ENCODE measurements at regions not wholly inside any gene's neighbourhood (a gene's known extent, or its start where the extent isn't known, plus 50 kb on each side); places are given as distances from the start of the nearest gene placed in this dataset.
A peak's percentile ranks its signal among the peaks of the same experiment; 100 is the strongest.

DNA sequence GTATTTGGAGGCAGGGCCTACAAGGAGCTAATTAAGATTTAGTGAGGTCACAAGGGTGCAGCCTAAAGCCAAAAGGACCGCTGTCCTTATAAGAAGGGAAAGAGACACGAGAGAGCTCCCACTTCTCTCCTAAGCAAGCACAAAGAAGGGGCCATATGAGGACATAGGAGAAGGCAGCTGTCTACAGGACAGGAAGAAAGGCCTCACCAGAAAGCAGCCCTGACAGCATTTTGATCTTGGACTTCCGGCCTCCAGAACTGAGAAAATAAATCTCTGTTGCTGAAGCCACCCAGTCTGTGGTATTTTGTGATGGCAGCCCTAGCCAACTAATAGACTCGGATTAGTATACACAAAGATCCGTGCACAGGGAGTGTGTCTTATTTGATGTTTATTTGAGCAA is 139.7 kb downstream of the B3GNT2 start (continued):
- TF ChIP-seq ZNF610 (tag by site-specific recombination; IDR thresholded peaks at IDR 0.05; ENCODE audit: borderline replicate concordance) (no peak), ZNF416 (tag by site-specific recombination; IDR thresholded peaks at IDR 0.05) (no peak), ZNF654 (tag by site-specific recombination; IDR thresholded peaks at IDR 0.05; ENCODE audit: low read depth) (no peak), ZNF76 (tag by site-specific recombination; IDR thresholded peaks at IDR 0.05; ENCODE audit: borderline replicate concordance, low read depth) (no peak), ZNF266 (tag by site-specific recombination; IDR thresholded peaks at IDR 0.05; ENCODE audit: low read depth) (no peak), ZNF707 (tag by site-specific recombination; IDR thresholded peaks at IDR 0.05) (no peak)

GRCh38 chr2:62334440-62335058 is 138.6 kb downstream of the B3GNT2 start:
- POLR2A ChIA-PET = no interaction called here
- Histone ChIP-seq H3K4me3 (ENCODE audit: low read depth, low read length) (no peak overlapping the region), H3K4me1 (ENCODE audit: control insufficient read depth, insufficient read depth, low read length) (no peaks in the 10 kb centered on the region; the same call in 1 of the 2 replicates), H3K27ac (ENCODE audit: extremely low read depth, low read depth, low read length) (no peak overlapping the region), H3K9me3 (ENCODE audit: control insufficient read depth, insufficient read depth, low read depth, low read length) (no peaks in the 10 kb centered on the region), H3K36me3 (ENCODE audit: control insufficient read depth in 2 of 2, insufficient read depth in 1 of 2, low read length in 2 of 2) (no peaks in the 10 kb centered on the region)
- CTCF ChIA-PET = interaction anchor here (0.6 kb wide), 2 partner anchors 22 to 61 kb away, joined by 3 read pairs; no protein-coding TSS in a partner anchor
- TF ChIP-seq ZNF548 (tag by site-specific recombination; IDR thresholded peaks at IDR 0.05) (no peak), SCRT2 (tag by site-specific recombination; IDR thresholded peaks at IDR 0.05) (peak; percentile 56)

DNA sequence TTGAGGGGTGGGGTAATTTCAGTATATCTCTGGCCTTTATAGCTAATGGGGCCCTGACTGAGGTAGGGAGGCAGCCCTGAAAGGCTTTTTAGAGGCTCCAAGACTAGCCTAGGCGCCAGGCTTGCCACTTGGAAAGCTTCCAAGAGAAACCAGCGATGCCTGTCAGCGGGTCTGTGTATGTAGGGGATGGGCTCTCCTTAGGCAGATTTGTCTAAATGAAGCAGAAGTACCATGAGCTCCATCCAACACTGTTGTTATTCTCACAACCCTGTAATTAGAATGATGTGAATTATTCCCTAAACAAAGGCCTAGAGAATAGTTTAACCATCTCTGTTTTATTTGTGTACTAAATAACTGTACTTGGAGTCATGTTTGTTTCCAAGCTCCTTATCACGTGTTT is 138.1 kb downstream of the B3GNT2 start:
- Histone ChIP-seq H3K27ac (ENCODE audit: extremely low read depth, low read depth, low read length) (no peak overlapping the region), H3K36me3 (ENCODE audit: control insufficient read depth in 2 of 2, insufficient read depth in 1 of 2, low read length in 2 of 2) (no peaks in the 10 kb centered on the region), H3K9me3 (ENCODE audit: control insufficient read depth, insufficient read depth, low read depth, low read length) (no peaks in the 10 kb centered on the region), H3K4me3 (ENCODE audit: low read depth, low read length) (no peak overlapping the region), H3K4me1 (ENCODE audit: control insufficient read depth, insufficient read depth, low read length) (no peaks in the 10 kb centered on the region; the same call in 1 of the 2 replicates)
- ChIA-PET CTCF (interaction anchor here (0.6 kb wide), 2 partner anchors 22 to 61 kb away, joined by 3 read pairs; no protein-coding TSS in a partner anchor), POLR2A (no interaction called here)
- TF ChIP-seq ZNF292 (tag by site-specific recombination; IDR thresholded peaks at IDR 0.05; ENCODE audit: borderline replicate concordance, low read depth) (no peak), ZNF184 (tag by site-specific recombination; IDR thresholded peaks at IDR 0.05) (no peak), ZBTB8A (tag by site-specific recombination; IDR thresholded peaks at IDR 0.05) (peak; percentile 38; the same call in 1 of the 2 replicates), ZNF549 (tag by site-specific recombination; IDR thresholded peaks at IDR 0.05) (no peak), ZBTB20 (tag by site-specific recombination; IDR thresholded peaks at IDR 0.05) (0 out of 2 replicates have a peak, but pooled peaks have one; percentile 21), ZNF658 (tag by site-specific recombination; IDR thresholded peaks at IDR 0.05) (no peak), ZNF624 (tag by site-specific recombination; IDR thresholded peaks at IDR 0.05) (no peak), SP7 (tag by site-specific recombination; IDR thresholded peaks at IDR 0.05) (peak; percentile 75), ZNF404 (tag by site-specific recombination; IDR thresholded peaks at IDR 0.05) (no peak)

GRCh38 chr2:62330959-62331358 is 135.0 kb downstream of the B3GNT2 start:
- Histone ChIP-seq H3K4me3 (ENCODE audit: low read depth, low read length) (no peak overlapping the region), H3K9me3 (ENCODE audit: control insufficient read depth, insufficient read depth, low read depth, low read length) (no peaks in the 10 kb centered on the region), H3K4me1 (ENCODE audit: control insufficient read depth, insufficient read depth, low read length) (no peaks in the 10 kb centered on the region; the same call in 1 of the 2 replicates), H3K27ac (ENCODE audit: extremely low read depth, low read depth, low read length) (no peak overlapping the region), H3K36me3 (ENCODE audit: control insufficient read depth in 2 of 2, insufficient read depth in 1 of 2, low read length in 2 of 2) (no peaks in the 10 kb centered on the region)
- TF ChIP-seq FEZF1 (tag by site-specific recombination; IDR thresholded peaks at IDR 0.05) (no peak), ZNF184 (tag by site-specific recombination; IDR thresholded peaks at IDR 0.05) (no peak), ZNF391 (tag by site-specific recombination; IDR thresholded peaks at IDR 0.05; ENCODE audit: borderline replicate concordance, low read depth) (no peak), ZNF10 (tag by site-specific recombination; IDR thresholded peaks at IDR 0.05) (no peak), ZNF23 (tag by site-specific recombination; IDR thresholded peaks at IDR 0.05; ENCODE audit: borderline replicate concordance) (no peak)
- TF ChIP-seq, protein P1, sequence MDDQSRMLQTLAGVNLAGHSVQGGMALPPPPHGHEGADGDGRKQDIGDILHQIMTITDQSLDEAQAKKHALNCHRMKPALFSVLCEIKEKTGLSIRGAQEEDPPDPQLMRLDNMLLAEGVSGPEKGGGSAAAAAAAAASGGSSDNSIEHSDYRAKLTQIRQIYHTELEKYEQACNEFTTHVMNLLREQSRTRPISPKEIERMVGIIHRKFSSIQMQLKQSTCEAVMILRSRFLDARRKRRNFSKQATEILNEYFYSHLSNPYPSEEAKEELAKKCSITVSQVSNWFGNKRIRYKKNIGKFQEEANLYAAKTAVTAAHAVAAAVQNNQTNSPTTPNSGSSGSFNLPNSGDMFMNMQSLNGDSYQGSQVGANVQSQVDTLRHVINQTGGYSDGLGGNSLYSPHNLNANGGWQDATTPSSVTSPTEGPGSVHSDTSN (CRISPR knock-in tag; IDR thresholded peaks at IDR 0.05) = no peak
- TF ChIP-seq, protein P2, sequence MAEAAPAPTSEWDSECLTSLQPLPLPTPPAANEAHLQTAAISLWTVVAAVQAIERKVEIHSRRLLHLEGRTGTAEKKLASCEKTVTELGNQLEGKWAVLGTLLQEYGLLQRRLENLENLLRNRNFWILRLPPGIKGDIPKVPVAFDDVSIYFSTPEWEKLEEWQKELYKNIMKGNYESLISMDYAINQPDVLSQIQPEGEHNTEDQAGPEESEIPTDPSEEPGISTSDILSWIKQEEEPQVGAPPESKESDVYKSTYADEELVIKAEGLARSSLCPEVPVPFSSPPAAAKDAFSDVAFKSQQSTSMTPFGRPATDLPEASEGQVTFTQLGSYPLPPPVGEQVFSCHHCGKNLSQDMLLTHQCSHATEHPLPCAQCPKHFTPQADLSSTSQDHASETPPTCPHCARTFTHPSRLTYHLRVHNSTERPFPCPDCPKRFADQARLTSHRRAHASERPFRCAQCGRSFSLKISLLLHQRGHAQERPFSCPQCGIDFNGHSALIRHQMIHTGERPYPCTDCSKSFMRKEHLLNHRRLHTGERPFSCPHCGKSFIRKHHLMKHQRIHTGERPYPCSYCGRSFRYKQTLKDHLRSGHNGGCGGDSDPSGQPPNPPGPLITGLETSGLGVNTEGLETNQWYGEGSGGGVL (tag by site-specific recombination; IDR thresholded peaks at IDR 0.05) = no peak
- POLR2A ChIA-PET = no interaction called here
- CTCF ChIA-PET = no interaction called here

Data from HEK293 (cell line).